ENCODE measurements at regions not wholly inside any gene's neighbourhood (a gene's known extent, or its start where the extent isn't known, plus 50 kb on each side); places are given as distances from the start of the nearest gene placed in this dataset.
"Not testable (repeated sequence)": the region's sequence is repeated elsewhere in the genome, so short reads cannot be mapped to it uniquely, and the experiment has no call there.

DNA sequence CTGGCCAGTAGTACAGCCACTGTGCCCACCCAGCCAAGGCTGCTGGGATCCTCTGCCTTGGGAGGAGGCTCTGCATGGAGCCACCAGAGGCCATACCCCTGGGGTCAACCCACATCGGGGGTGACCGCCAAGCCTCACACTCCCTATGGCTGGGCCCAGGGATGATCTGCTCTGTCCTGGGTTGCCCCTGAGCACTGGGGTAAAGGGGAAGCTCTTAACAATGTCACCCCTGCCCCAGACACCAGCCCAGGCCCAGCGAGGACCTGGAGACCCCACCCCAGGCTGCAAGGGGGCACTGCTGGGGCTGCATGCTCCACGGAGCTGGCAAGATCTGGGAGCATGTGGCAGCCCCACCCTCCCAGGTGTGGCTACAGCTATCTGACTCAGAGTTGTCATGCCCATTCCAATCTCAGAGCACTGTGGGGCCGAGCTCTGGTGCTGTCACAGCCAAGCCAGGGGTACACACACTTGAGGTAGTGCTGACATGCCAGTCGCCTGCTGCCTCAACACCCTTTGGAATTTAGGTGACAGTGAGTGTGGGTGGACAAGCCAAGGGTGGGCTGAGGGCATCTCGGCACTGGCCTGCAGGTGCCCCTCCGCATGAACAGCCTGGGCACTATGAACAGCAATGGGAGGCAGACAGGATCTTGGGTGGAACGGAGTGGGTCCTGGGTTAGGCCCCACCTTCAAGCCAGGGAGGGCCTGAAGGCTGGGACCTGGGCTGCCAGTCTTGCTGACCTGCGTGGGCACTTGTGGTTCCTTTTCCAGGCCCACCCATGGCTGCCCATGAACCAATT, 427.7 kb downstream of the LRRIQ3 start:
- no peak for DNase-seq (ENCODE audit: low spot score)

DNA sequence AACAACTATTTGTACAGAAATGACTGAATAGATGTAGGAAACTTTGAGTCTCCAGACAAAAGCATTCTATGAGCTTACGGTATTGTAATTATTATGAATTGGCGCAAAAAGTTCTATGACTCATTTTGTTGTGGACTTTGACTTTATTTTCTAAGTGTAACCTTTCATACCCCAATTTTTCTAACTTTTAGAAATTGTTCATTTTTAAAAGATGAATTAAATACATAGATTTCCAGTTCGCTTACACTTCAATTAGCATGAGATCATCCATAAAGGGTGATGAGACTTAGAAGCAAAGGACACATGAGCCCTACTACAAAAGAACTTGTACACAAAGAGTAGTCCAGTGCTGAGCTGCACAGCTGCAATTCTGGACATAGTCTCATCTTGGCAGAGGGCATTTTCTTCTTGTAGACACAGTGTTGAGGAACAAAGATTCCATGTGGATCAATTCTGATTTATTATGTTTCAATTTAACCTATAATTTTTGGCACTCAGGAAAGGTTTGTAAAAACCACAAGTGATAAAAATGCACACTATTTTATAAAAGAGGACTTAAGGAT, 431.1 kb downstream of the LRRIQ3 start:
- DNase-seq (ENCODE audit: low spot score): no peak

DNA sequence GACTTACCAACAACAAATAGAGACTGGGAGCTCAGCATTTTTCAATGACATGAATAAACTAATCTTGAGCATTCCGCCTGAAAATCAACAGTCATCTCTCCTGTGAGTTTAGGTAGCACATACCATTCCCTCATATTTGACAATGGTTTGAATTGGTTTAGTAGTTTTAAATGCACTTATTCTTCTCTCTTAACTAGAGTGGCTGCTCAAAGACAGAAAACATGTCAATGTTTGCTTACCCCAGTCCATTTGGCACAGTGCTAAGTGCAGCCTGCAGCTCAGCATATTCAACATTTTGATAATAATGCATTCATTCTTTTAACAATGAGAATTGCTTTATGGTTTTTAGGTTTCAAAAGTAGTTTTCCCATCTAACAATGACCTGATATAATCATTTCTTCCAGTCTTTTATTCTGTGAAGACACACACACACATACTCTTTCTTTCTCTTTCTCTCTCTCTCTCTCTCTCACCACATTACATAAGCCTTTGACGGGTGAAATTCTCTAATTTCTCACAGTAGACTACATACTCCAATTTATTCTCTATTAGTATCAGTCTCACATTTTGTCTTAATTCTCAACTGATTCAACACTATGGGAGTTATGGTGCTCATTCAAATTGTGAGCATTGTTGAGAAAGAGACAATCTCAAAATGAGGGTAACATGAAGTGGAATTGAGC, 432.3 kb downstream of the LRRIQ3 start:
- no peak for DNase-seq (ENCODE audit: low spot score)

DNA sequence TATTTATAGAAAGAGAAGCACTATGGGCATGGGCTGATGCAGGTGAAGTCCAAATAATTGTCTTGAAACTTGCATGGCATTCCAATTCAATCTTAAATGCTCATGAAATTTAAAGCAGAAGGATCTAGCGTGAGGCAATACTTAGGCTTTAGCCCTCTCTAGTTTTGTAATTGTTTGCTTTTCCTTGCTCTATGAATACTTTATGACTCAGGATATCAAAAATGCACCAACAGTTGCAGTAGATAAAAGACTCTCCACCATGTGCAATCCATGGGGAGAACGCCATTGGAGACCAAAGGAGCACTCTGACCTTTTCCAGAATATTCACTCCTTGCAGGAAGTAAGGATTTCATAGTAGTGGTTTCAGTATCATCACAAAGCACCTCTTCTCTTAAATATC, 436.4 kb downstream of the LRRIQ3 start:
- no peak for DNase-seq (ENCODE audit: low spot score)

DNA sequence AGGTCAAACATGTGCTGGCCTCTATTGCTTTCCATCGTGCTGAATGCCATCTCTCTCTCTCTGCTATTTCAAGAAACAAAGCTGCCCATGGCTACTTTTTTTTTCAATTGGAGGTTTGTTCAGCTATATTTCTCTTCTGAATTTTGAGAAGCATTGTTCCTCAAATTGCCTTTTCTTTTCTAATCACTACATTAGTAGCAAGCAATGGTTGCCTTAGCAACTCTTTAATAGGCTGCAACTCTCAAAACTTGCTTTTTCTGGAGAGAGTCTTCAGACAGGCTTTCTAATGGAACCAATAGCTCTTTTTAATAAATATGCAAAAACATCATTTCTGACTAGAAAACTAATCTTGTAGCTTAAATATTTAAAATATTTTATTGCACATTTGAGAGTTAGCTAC, 439.0 kb downstream of the LRRIQ3 start:
- no peak for DNase-seq (ENCODE audit: low spot score)

DNA sequence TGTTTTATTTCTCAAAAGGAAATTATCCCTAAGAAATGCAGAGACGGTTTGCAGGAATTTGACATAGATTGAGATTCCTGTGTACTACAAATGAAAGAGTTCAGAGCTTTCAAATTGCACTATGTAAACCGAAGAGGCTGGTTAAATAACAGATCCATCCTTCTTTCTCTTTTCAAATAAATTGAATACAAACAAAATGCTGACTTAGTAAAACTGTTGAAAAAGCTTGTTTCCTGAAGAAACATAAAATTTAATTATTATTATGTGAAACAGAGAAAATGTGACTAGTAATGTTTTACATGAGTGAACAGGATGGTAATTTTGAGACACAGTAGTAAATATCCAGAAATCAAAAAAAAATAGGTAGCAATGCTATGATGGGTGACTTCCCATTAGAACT, 441.2 kb downstream of the LRRIQ3 start:
- DNase-seq (ENCODE audit: low spot score): no peak

DNA sequence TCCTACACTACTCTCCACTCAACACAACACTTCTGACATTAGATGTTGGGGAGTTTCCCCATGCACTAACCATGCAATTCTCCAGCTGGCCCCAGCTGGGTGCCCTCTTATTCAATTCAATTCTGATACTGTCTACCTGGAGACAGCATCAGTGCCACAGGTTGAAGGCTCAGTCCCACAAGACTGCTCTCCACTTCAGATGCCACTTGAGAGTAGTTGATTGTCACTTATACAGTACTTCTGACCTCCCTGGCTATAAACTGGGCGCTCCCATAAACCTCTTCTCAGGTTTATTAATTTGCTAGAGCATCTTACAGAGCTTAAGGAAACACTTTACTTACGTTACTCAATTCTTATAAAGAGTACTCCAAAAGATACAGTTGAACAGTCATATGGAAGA, 442.3 kb downstream of the LRRIQ3 start:
- DNase-seq (ENCODE audit: low spot score): no peak

DNA sequence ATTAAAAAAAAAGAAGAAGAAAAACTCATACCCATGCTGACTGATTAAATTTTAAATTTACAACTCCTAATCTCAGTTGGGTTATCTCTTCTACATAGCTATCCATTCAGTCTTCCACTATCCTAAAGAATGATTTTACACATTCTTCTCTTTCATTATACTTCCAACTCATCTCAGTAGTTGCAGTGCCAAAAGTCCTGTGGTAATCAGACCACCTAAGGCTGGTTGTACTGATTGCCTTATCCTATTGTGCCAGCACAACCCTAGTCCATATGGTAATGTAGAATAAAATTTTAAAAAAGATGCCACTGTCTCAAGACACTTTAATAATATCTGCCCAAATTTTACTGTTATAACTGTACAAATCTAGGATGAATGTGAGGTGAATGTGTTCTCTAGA, 448.0 kb downstream of the LRRIQ3 start:
- DNase-seq (ENCODE audit: low spot score): no peak

DNA sequence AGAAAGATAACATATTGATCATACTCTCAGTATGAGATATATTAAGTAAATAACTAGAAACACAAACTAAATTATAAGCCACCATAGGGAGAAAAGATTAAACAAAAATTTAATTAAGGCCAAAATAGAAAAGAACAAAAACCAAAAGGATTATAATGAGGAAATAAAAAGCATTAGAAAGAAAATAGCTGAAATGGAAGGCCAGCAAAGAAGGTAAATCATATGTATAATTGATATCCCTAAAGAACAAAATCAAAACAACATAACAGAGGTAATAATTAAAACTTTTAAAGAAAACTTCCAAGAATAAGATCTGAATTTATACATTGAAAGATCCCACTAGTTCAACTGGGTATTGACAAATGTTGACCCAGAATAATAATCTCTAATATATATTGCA, 453.0 kb downstream of the LRRIQ3 start:
- DNase-seq (ENCODE audit: low spot score): no peak

DNA sequence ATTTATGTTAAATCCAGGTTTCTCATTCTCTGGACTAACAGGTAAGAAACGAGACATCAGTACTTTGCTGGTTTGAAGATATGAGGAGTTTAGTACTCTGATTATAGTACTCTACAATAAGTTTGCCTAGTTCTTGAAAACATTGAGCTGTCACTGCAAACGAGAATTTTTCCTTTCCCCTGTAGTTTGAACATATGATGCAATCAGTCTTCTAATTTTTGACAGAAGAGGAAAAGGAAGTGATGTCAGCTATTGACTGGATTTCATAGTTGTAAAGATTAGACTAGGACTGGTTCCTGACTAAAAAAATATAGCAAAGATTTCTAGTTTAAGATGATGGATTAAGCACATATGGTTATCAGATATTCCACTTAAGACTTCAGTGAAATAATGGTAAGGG, 461.9 kb downstream of the LRRIQ3 start:
- DNase-seq (ENCODE audit: low spot score): no peak

DNA sequence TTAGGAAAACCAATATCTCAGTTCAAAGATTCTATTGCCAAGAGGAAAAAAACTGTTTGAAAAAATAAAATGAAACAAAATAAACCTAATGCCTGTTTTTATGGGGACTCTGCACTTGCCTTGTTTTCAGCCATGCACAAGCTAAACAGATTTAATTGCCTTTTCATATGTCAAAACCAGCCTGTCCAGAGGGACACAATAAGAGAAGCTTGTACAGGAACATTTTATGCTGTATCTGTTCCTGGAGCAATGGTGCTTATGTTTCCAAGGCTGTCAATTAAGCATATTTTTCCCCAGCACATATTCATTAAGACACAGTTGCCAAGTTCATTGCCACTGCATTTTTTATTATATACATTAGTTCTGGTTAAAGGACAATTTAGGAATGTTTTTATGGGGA, 470.9 kb downstream of the LRRIQ3 start:
- DNase-seq (ENCODE audit: low spot score): no peak

DNA sequence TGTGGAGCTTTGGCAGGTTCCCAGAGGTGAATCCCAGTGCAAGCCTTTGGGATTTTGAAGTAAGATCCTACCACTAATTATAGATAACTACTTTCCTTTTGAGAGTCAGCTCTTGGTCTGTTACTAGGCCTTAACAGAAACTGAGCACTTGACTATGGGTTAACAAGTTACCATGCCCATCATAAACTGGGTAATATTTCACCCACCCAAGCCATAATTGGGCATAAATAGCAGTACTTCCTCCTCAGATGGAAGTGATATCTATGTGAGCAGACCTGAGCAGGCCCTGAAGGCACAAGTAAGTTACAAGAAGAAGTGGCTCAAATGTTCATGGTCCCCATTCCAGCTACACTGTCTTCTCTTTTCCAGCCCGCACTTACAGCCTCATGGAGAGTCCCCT, 475.9 kb downstream of the LRRIQ3 start:
- DNase-seq (ENCODE audit: low spot score): no peak

DNA sequence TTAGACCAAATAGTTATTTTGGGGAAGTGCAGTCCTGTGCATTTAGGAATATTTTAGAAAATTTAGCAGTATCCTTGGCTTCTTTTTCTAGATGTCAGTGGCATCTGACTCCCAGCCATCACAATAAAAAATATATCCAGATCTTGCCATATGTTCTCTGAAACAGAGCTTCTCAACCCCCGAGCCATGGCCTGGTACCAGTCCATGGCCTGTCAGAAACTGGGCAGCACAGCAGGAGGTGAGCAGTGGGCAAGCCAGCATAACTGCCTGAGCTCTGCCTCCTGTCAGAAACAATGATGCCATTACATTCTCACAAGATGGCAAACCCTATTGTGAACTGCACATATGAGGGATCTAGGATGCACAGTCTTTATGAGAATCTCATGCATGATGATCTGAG, 480.0 kb downstream of the LRRIQ3 start:
- no peak for DNase-seq (ENCODE audit: low spot score)

DNA sequence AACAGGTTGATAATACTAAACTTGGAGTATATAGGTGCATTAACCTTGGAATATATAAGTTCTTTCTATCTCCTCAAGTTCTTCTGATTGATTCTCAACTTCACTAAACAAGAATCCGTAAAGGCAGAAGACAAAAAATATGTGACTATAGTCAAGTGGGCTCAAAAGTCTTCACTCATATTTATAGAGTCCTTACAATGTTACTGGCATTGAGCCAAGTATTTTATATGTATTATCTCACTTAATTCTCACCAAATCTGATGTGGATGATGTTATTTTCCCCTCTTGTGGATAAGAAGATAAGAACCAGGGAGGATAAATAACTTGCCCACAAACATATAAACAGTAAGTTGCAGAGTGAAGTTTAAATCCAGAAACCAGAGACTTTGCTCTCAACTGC, 486.9 kb downstream of the LRRIQ3 start:
- DNase-seq (ENCODE audit: low spot score): no peak

DNA sequence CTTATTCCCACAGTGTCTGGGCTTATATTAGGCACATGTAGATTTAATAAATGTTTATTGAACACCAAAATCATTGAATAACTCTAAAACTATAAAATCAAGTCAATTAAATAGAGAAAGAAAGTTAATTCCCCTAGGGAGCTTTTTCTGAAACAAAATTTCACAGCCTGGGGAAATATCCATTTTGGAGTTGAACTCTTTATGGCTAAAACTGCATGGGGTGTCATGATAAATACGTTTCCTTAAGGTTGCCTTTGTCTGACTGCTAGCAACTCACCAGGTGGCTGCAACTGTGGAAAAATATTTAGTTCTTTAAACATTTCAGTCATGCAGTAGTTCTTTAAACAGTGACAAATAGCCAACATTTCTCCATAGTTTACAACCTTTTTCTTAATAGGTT, 496.1 kb downstream of the LRRIQ3 start:
- DNase-seq (ENCODE audit: low spot score): no peak

DNA sequence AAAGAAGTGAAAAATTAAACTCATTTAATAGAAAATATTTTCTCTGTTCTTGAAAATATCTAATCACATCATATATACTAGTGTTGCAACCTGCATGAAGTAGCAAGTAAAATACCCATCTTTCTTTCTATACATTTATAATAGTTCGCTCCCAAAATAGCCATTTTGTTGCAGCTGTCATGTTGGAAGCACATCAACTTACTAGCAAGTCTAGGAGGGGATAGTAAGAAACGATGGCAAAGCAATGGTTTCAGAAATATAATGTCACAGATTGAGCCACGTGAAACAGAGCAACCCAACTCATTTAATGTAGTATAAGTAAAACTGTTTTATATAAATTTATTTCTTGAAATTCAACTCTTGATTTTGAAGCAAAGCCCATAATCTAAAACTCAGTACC, 521.8 kb downstream of the LRRIQ3 start:
- DNase-seq (ENCODE audit: low spot score): no peak

DNA sequence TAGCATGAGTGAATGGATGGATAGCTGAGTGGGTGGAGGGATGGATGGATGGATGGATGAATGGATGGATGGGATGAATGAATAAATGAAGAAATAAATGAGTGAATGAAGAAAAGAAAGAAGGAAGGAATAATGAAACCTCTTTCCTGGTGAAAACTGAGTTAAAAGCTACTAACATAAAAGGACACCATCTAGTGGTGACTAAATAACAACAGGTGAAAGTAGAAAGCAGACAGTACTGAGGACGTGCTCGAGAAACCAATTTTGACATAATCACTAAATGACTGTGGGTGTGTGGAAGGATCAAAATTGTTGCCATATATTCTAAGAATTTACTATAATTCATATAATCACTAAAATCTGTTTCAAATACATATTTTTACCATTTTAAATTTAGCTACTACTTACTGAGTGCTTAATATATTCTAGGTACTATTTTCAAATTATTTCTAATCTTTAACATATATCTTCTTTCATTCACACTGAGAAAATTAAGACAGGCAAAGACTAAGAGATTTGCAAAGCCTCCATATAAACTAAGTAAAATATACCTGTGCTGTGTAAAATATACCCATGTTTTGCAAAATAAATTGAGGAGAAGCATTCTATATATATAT, 522.9 kb downstream of the LRRIQ3 start:
- peak; percentile 14 for DNase-seq (ENCODE audit: low spot score)

DNA sequence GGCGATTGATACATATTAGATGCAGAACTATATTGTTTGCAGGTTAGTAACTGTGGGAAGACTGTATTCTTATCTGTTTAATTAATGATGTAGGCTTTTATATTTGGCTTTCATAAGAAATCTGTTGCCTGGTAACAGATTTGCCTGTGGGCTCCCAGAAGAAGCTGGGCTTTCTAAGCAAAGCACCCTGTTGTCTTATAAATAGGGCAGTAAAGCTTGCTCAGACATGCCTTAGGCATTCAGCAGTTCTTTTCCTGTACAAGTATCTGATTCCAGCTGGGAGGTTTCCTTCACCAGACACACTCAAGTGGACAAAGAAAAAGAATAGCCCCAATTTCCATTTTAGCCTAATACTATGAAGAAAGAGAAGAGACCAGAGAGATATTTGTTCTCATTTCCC, 524.0 kb downstream of the LRRIQ3 start:
- DNase-seq (ENCODE audit: low spot score): no peak

DNA sequence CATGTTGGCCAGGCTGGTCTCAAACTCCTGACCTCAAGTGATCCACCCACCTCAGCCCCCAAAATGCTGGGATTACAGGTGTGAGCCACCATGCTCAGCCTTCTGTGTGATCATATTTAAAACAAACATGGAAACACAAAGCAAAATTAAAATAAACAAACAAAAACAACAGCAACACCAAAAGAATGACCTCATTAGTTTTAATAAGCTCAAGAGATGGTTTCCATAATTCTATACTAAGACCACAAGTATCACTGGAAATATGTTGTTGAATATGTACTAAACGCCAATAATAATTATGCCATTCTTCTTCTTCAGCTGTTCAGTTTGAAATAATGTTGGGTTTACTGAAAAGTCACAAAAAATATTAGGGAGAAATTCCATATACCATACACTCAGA, 526.4 kb downstream of the LRRIQ3 start:
- DNase-seq (ENCODE audit: low spot score): no peak

DNA sequence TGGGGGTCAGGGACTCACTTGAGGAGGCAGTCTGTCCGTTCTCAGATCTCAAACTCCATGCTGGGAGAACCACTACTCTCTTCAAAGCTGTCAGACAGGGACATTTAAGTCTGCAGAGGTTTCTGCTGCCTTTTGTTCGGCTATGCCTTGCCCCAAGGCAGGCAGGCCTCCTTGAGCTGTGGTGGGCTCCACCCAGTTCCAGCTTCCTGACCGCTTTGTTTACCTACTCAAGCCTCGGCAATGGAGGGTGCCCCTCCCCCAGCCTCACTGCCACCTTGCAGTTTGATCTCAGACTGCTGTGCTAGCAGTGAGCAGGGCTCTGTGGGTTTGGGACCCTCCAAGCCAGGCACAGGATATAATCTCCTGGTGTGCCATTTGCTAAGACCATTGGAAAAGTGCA, 530.0 kb downstream of the LRRIQ3 start:
- DNase-seq (ENCODE audit: low spot score): not testable (repeated sequence)

DNA sequence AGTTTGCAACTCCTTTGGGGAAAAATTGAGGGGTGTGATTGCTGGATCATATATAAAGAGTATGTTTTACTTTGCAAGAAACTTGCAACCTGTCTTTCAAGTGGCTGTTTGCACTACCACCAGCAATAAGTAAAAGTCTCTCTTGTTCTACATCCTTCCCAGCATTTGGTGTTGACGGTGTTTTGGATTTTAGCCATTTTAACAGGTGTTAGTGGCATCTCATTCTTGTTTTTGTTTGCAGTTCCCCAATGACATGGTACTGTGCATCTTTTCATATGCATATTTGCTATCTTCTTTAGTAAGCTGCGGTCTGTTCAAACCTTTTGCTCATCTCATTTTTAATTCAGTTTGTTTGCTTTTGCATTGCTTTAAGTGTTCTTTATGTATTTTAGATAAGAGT, 535.5 kb downstream of the LRRIQ3 start:
- DNase-seq (ENCODE audit: low spot score): no peak

DNA sequence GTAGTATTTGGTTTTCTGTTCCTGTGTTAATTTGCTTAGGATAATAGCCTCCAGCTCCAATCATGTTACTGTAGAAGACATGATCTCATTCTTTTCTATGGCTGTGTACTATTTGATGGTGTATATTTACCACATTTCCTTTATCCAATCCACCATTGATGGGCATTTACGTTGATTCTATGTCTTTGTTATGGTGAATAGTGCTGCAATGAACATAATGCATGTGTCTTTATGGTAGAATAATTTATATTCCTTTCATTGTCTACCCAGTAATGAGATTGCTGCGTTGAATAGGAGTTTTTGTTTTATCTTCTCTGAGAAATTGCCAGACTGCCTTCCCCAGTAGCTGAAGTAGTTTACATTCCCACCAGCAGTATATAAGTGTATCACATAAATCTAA, 538.8 kb downstream of the LRRIQ3 start:
- DNase-seq (ENCODE audit: low spot score): no peak

DNA sequence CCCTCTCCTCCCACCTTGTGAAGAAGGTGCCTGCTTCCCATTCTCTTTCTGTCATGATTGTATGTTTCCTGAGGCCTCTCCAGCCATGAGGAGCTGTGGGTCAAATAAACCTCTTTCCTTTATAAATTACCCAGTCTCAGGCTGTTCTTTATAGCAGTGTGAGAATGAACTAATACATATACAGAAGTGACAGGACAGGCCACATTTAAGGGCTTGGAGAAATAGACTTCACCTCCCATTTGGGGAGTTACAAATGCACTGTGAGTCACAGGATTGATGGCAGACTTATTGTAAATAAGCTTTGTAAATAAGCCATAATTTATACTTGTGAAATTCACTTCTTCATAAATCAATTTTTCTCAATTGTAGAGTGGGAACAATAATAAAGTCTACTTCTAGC, 543.3 kb downstream of the LRRIQ3 start:
- DNase-seq (ENCODE audit: low spot score): no peak

Measured in iPS-NIHi11 (cell line).